ENCODE measurements at regions not wholly inside any gene's neighbourhood (a gene's known extent, or its start where the extent isn't known, plus 50 kb on each side); places are given as distances from the start of the nearest gene placed in this dataset.

DNA sequence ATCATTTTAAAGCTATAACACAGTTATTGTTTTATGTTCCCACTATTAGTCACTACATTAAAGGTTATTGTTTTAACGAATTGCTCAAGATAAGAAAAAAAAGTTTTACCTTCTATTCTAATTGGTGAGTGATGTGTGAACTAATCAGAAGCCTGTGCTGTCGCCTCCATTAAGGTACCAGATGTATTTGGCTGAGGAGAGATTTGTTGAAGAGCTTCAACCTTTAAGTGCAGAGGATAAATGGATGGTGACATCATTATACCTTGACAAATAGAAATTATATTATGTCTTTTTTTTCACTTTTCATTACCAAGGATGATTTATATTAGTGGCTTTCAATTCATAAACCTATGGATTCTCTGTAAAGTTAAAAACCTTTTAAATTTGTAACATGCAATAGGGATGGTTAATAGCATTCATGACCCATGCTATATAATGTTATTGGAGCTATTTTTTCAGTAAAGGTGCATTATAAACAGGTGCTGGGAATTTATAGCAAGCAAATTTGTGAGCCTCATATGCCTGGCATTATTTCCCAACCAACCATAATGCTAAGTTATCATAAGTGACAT is 97.0 kb upstream of the NPVF start:
- no peak overlapping the region for H3K27ac ChIP-seq
- no peaks in the 10 kb centered on the region for H3K36me3 ChIP-seq (ENCODE audit: control insufficient read depth, insufficient read depth, low read length)
- no peaks in the 10 kb centered on the region for H3K27me3 ChIP-seq (ENCODE audit: control insufficient read depth, insufficient read depth, low read length)
- no peak overlapping the region for H3K4me3 ChIP-seq (ENCODE audit: low read depth, low read length)
- no peak overlapping the region for H3K4me2 ChIP-seq (ENCODE audit: low read length)
- H3K4me1 ChIP-seq: no peaks in the 10 kb centered on the region
- no peak overlapping the region for H3K9ac ChIP-seq
- H3K79me2 ChIP-seq: no peaks in the 10 kb centered on the region
- TF ChIP-seq, protein P1, sequence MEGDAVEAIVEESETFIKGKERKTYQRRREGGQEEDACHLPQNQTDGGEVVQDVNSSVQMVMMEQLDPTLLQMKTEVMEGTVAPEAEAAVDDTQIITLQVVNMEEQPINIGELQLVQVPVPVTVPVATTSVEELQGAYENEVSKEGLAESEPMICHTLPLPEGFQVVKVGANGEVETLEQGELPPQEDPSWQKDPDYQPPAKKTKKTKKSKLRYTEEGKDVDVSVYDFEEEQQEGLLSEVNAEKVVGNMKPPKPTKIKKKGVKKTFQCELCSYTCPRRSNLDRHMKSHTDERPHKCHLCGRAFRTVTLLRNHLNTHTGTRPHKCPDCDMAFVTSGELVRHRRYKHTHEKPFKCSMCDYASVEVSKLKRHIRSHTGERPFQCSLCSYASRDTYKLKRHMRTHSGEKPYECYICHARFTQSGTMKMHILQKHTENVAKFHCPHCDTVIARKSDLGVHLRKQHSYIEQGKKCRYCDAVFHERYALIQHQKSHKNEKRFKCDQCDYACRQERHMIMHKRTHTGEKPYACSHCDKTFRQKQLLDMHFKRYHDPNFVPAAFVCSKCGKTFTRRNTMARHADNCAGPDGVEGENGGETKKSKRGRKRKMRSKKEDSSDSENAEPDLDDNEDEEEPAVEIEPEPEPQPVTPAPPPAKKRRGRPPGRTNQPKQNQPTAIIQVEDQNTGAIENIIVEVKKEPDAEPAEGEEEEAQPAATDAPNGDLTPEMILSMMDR (IDR thresholded peaks at IDR 0.05): no peak
- no peak overlapping the region for H2AFZ ChIP-seq
- H3K9me3 ChIP-seq (ENCODE audit: control insufficient read depth, low read length): no peaks in the 10 kb centered on the region

DNA sequence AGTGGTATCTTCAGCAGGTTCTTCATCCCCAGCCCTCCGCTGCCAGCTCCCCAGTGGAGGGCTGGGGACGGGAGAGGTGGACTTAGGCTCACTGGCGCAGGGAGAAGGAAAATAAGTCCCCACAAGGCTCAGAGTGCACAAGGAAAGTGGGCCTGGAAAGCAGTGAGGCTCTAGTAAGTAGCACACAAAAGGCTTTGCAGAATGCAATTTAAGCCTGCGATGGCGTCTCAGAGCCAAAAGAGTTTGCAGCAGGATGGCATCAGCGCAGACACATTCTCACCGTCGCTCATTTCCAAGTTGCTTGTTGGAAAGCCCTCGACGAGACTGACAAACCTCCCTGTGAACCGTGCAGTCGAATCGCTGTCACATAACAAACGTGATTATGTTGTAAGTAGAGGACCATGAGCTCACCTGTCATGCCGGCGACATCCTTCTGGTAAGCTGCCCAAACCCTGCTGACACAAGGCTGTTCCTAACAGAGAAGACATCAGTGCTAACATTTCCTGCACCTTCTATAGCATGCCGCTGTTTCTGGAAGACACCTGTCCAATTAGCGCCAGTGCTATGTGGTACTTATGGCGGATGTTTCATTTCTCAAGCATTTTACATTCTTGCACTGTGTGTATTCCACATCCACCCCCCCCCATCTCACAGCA is 98.3 kb upstream of the NPVF start:
- Histone ChIP-seq H3K4me2 (ENCODE audit: low read length) (no peak overlapping the region), H3K27ac (no peak overlapping the region), H3K9me3 (ENCODE audit: control insufficient read depth, low read length) (no peaks in the 10 kb centered on the region), H3K36me3 (ENCODE audit: control insufficient read depth, insufficient read depth, low read length) (no peaks in the 10 kb centered on the region), H3K27me3 (ENCODE audit: control insufficient read depth, insufficient read depth, low read length) (no peaks in the 10 kb centered on the region), H3K9ac (no peak overlapping the region), H3K4me1 (no peaks in the 10 kb centered on the region), H3K4me3 (ENCODE audit: low read depth, low read length) (no peak overlapping the region), H3K79me2 (no peaks in the 10 kb centered on the region), H2AFZ (no peak overlapping the region)
- TF ChIP-seq, protein P1 (IDR thresholded peaks at IDR 0.05): no peak

DNA sequence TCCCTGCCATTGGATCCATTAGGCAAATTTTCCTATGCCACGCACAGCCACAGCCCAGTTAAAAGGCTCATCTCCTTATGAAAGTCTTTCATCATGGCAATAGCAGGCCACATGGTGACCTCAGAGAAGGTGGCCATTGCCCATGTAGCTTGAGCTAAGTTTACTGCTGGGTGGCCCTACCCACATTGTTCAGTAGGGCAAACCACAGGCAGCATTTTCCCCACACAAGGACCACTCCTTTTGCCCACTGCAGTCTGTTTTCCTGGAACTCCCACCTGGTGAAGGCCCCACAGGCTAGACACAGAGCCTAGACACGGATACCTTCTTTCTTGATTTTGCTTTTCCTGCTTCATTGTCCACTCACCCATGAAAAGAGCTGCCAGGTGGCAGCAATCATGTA is 101.5 kb upstream of the NPVF start:
- Histone ChIP-seq H3K79me2 (no peaks in the 10 kb centered on the region), H3K36me3 (ENCODE audit: control insufficient read depth, insufficient read depth, low read length) (no peaks in the 10 kb centered on the region), H2AFZ (no peak overlapping the region), H3K4me1 (no peaks in the 10 kb centered on the region), H3K9ac (no peak overlapping the region), H3K27me3 (ENCODE audit: control insufficient read depth, insufficient read depth, low read length) (no peaks in the 10 kb centered on the region), H3K4me3 (ENCODE audit: low read depth, low read length) (no peak overlapping the region), H3K4me2 (ENCODE audit: low read length) (no peak overlapping the region), H3K9me3 (ENCODE audit: control insufficient read depth, low read length) (no peaks in the 10 kb centered on the region), H3K27ac (no peak overlapping the region)
- TF ChIP-seq, protein P1 (IDR thresholded peaks at IDR 0.05): no peak

DNA sequence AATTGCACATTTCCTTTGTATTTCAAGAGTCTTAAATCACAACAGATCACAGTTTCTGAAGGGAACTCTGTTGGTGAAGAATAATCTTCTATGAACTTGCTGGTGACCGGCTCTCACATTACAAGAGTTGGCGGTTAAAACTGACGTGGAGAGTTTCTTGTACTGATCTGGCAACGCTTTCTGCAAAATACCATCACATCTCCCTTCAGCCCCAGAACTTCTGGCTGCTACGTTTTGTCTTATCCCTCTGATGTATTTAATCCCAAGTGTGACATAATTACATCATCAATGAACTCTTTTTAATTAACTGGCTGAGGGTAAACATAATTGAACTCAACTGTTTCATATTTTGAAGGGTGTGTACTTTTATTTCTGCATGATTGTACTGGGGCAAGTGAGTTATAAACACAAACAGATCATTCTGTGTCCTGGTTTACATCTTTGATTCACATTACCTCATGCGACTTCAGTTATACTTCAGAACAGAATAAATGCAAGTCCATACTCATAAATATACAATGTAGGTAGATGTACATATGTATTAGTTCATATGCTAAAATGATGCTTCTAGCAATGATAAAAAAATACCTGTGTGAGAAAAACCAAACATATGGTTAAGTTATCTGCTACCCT is 105.1 kb upstream of the NPVF start:
- Histone ChIP-seq H2AFZ (no peak overlapping the region), H3K9ac (no peak overlapping the region), H3K79me2 (no peaks in the 10 kb centered on the region), H3K4me2 (ENCODE audit: low read length) (no peak overlapping the region), H3K27ac (no peak overlapping the region), H3K9me3 (ENCODE audit: control insufficient read depth, low read length) (no peaks in the 10 kb centered on the region), H3K4me1 (no peaks in the 10 kb centered on the region), H3K27me3 (ENCODE audit: control insufficient read depth, insufficient read depth, low read length) (no peaks in the 10 kb centered on the region), H3K36me3 (ENCODE audit: control insufficient read depth, insufficient read depth, low read length) (no peaks in the 10 kb centered on the region), H3K4me3 (ENCODE audit: low read depth, low read length) (no peak overlapping the region)
- TF ChIP-seq, protein P1 (IDR thresholded peaks at IDR 0.05): no peak
